GM21381 (cell line): ENCODE measurements at regions not wholly inside any gene's neighbourhood (a gene's known extent, or its start where the extent isn't known, plus 50 kb on each side); places are given as distances from the start of the nearest gene placed in this dataset.

Experiments used
- ATAC-seq: cut with Tn5 transposase; IDR thresholded peaks from one replicate; pipeline ENCODE4 v1.9.1; 2021; ENCODE audit warnings: mild to moderate bottlenecking, moderate library complexity; ENCODE audit not compliant: unreplicated experiment

DNA sequence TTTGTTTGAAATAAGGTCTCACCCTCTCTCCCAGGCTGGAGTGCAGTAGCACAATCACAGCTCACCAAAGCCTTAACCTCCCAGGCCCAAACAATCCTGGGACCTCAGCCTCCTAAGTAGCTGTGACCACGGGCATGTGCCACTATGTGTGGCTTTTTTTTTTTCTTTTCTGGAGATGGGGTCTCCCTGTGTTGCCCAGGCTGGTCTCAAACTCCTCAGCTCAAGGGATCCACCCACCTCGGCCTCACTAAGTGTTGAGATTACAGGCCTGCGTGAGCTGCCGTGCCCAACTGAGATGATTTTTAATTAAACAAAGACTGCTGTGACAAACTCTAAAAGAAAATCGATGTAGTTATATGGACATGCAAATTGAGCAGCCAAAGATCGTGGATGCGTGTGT lies 768.4 kb upstream of the ADGRL2 start:
- ATAC-seq: no peak

DNA sequence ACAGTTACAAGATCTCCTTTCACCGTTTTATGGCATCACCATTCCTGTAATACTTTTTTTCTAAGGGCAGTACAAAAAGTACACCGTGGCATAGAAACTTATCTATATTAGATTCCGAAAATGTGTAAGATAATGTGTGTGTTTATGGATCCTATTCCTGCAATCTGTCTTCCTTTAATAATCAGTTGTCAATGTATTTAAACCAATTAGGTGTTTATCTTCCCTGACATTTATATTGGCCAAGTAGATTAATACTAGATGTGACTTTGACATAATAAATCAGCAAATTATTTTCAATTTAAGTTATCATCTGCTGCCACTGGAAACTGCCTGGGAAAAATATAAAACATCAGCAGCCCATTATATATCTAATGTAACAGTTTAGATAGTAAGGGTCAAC lies 770.3 kb upstream of the ADGRL2 start:
- ATAC-seq: no peak

DNA sequence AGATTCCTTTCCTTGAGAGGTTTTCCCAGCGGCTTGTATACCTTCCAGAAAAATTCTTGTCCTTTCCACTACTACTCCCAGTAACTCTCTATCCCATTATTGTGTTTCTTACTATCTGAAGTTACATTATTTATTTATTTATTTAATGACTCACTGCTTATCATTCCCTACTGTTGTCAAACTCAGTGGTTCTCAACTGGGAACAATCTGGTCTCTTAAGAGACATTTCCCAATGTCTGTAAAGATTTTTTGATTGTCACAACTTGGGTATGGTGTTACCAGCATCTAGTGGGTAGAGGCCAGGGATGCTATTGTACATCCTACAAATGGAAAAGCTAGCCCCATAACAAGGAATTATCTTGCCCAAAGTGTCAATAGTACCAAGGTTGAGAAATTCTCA lies 771.5 kb upstream of the ADGRL2 start:
- ATAC-seq: no peak

DNA sequence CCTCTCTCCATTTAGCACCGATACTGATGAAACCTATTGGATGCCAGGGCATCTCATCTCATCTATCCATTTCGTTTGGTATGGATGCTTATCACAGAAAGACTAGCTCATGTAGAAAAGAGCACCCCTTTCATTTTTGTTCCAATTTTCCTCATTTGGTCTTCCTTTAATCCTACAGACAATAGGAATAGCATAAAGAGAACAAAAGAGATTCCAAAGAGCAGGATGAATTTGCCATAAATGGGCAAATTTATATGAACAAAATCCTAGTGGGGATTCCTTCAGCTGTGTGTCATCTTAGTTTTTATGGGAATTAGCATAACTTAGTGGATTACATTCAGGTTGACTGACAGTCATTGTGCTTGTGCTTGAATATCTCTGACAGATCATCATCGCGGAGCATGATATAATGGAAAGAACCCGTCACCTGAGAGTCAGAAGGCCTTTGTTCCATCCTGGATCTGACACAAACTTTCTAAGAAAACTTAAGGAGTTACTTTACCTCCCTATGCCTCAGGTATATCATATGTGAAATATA lies 777.5 kb upstream of the ADGRL2 start:
- ATAC-seq: no peak

DNA sequence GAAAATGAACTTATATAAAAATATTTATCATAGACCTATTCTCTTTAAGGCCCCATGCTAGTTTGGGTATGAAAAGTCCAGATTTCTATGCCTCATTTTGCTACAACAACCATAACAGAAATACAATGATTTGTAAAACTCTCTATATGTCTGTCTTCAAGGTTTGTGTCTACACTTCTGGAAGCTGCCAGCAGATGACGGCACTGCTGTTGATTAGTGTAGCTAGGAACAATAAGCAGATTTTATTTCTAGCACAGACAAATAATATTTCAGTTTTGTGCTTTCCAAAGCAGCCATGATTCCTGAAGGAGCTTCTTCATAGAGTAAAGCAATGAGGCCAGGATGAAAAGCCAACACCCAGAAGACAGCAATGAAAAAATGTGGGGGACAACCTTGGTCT lies 779.6 kb upstream of the ADGRL2 start:
- no peak for ATAC-seq

DNA sequence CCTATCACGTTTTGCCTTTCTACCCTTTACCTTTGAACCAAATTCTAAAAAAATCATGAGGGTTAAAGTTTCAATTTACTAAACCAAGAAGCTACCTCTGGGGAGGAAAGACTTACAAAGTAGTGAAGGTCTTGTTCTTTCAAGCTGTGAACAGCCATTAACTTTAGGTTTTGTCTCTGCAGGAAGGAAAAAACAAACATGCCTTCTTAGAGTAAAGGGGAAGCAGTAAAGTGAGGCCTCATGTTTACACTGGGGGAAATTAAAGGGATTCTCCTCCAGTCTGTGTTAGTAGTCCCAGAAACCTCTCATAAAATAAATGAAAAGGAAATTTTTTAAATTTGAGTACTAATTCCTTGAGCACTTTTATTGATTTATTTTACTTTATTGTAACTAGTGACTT lies 780.2 kb upstream of the ADGRL2 start:
- ATAC-seq: no peak

DNA sequence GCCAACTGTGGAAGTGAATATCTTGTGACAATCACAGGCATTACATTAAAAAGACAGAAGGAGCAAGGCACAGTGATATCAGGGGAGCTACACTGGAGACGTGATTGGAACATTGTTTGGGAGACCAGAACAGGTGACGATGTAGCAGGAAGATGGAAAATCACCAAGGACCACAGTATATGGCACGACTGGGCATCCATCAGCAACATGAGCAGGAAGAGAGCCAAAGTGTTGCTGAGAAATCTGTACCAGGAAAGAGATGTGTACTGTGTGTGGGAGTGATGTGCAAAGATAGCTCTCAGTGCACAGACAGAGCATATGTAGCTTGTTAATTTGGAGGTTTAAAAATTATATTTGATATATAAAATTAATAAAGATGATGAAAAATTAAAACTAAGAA lies 790.6 kb upstream of the ADGRL2 start:
- no peak for ATAC-seq

DNA sequence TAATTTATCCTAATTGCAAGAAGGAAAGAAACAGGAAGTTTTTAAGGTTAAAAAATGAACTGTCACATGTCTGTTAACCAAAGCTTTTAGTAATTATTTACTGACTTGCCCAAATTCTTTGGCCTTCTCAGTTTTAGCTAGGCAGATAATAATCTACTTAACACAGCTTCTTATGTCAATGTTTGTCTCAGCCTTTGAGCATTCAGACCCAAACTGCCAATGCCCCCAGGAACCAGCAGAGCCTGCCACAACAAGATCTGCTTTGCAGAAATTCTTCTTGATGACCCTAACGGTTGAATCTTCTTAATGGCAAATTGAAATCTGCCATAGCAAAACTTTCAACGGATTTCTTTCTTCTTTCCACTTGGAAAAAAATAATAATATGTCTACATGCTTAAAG lies 792.4 kb upstream of the ADGRL2 start:
- ATAC-seq: no peak

DNA sequence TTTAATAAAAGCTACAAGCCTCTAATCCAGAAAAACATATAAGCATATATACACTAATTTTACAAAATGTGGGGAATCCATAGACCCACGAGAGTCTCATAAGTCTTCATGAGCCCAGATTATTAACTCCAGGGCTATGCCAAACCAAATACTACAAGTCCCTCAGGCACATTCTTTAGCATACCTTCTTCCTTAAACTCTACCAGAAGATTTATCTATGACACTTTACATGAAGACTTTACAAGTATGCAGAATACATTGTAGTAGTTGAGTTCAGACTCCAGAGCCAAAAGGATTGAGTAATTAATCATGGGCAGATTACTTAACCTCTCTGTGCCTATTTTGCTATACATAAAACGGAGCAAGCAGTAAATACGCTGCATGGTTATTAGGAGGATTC lies 793.7 kb upstream of the ADGRL2 start:
- no peak for ATAC-seq

DNA sequence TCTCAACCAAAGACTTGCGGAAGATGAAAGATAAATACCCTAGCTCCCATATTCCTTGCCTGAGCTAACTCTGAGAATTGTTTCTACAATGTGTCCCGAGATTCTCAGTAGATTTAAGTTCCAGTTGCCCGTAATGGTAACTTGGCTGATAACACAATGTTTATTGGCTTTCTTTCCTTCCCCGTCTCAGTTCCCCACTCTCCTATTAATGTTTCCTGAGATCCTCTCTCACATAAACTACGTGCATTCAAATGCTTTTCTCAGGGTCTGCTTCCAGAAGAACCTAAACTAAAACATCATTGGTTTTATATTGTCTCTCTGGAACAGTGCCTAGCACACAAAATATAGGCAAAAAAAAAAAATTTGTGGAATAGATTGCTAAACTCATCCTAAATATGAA lies 794.2 kb upstream of the ADGRL2 start:
- no peak for ATAC-seq

DNA sequence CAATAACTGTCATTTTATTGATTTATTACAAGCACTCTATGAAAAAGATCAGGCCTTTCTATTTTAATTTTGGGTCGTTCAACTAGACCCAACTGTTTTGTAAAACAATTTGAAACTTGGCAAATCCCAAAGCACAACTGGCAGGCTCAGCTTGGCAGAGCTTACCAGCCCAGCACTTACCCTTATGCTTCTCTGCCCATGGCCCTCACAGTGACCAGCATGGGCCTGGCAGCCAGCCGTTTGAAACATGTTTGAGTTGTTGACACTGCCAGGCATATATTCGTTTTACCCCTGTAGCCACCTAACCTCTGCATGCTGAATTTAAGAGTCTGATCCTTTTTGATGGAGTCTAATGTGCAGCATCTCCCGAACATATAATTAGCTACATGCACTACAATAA lies 796.7 kb upstream of the ADGRL2 start:
- no peak for ATAC-seq

DNA sequence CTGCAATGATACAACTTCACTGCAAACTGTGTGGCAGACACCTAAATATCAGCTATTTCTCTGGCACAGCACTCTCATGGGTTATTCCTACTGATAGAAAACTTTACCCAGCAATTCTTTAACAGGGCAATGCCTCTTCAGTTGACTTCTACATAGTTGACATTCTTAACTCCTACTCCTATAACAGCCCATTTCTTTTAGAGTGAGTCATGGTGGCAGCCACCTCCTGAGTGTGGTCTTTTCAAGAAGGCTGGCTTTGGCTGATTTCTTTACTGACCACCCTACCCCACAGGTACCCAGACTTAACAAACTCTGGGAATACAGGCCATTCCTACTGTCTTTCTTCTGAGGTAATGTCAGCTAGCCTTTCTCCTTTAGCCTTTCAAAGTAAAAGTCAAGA lies 805.8 kb upstream of the ADGRL2 start:
- no peak for ATAC-seq

DNA sequence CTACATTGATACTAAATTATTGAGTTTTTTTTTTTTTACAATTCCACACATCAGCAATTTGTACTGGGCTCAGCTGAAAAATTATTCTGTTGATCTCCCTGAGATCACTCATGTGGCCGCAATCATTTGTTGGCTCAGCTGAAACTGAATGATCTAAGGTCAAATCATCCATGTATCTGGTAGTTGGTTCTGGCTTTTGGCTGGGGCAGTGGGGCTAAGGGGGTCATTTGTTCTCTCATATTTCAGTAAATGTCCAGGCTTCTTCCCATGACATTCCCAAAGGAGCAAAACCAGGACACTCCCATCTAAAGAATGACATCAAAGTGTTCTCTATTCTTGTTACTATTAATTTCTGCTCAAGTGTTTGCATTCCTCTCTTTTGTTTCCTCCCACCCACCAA lies 806.7 kb upstream of the ADGRL2 start:
- no peak for ATAC-seq

DNA sequence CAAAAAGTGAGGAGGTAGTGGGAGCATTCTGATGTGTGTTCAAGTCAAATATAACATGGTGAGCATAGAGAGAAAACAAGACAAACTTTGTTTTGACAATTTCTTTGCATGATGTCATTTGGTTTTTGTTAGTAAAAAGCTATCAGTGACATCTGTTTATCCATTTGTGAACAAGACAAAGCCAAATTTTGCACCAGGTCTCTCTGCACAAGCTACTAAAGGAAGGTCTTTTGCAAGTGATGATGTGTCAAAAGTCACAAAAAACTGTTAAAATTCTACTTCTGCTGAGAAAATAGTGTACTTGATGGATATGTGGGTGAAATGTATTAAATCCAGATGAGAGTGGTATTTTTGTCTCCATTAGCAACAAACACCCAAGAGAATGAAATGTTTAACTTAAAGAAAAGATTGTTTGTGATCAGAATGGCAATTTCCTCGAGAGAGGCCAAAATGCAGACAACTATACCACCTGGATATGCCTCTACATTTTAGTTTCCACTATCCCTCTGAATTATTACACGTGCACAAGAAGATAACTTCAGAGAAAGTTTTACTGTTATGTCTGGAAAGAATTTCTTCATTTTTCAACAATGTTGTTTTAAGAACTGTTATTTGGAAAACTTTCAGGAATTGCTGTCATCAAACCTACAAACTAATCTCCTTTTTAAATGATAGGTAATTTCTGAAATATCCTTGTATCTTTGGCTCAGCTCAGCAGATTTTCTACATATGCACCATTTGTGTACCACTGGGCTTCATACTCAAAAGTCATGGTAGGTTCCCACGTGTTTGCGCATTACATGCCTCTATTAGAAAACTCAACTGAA lies 807.4 kb upstream of the ADGRL2 start:
- ATAC-seq: no peak

DNA sequence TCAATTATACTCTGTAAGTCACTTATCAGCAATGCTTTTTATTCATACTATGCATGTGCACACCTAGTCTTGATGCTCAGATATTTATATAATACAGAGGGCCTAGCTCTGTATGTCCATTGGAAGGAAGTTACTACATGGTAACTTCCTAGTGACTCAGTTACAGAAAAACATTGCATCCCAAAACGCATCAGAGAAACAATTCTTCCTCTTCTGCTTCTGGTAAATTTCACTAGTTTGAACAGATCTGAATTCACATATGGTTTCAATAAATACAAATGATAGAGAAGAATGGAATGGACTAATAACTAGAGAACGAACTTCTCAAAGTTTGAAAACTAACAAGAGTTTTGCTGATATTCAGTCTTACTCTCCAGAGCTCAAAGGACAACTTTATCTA lies 811.3 kb upstream of the ADGRL2 start:
- no peak for ATAC-seq

DNA sequence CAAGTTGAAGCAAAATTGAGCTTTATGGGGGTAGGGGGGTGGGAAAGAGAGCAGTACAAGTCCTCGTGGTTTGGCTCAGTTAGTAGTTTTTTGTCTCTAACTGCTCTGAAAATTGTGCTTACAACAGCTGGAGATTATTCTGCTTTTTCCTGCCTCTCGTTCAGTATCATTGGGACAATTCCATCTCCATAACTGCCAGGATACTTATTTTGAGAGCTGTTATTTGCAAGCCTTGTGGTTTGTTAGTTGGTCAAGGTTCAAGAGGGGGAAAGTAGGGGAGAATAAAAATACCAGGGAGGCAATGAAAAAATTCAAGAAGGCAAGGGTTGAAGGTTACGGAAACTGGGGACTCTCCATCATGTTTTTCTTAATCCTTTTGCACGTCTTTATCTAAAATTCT lies 811.8 kb upstream of the ADGRL2 start:
- ATAC-seq: no peak

DNA sequence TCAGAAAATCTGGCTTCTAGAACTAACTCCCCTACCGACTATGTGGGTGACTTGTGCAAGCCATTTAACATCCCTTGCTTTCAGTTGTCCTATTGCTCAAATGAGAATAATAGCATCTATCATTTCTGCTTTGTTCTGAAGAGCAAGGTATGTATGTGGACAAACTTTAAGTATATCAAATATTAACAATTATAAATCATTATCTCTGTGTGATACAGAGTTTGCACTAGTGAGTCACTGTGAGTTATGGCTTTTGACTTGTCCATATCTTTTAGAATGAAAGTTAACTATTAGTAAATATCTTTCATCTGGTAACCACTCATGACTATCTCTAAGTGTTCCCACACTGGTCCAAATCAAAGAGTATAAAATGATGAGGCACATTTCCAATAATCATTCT lies 812.9 kb upstream of the ADGRL2 start:
- ATAC-seq: no peak

DNA sequence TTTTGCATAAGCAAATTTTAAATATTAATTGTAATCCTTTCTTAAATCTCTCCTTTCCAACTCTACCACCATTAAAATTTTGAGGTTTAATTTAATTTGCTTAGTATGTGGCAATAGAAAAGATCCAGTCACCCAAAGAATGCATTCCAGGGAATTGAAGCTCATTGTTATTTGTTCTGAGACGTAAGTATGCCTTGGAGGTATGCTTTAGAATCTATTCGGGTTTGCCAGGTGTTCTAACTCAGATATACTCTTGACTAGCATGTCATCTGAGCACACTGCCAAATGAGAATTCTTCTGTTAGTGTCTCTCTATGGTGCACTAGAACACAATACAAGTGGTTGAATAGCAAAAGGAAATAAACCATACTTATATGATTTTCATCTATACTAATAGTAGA lies 813.6 kb upstream of the ADGRL2 start:
- ATAC-seq: no peak

DNA sequence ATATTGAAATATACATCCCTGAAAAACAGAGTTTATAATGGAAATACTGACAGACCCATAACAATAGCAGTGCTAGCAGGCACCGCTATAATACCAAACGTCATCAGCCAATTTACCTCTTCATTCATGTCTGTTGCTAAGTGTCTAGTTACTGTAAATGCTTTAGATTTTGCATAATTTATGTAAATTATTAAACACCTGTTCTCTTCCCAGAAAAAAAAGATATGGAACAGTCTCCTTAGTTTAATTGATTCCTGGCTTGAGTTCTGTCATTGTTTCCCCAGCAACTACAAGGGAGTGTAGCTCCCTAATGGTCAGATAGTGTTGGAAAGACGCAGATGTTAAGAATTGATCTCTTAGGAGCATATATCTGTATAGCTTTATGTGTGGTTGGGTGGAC lies 817.9 kb upstream of the ADGRL2 start:
- ATAC-seq: no peak

DNA sequence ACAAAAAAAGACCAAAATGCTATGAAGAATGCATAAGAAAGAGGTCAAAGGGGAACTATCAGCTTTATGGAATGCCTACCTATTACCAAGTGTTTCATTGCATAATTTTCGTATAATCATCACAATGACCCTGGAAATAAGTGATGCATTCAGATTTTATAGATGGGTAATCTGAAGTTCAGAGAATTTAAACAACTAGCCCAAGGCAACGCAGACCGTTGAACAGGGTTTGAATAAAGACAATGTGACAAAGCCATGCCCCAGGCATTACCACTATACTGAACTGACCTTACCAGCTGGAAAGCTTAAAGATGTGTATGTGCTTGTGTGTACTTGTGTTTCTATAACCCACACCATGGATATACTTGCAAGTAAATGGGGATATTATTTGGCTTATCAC lies 827.6 kb upstream of the ADGRL2 start:
- ATAC-seq: no peak

DNA sequence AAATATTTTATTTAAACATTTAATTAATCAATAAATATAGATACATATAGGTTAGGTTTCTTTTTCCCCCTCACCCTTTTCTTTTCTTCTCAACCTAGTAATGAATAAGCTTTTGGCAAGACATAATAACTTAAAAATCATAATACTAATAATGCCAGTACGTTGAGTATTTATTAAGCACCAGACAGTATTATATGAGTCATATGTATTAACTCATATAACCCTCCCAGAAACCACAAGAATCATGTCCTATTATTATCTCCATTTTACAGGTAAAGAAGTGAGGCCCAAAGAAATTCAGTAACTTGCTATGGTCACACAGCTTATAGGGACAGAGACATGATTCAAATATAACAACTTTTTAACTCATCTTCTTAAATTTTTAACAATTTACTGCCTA lies 834.5 kb upstream of the ADGRL2 start:
- no peak for ATAC-seq

DNA sequence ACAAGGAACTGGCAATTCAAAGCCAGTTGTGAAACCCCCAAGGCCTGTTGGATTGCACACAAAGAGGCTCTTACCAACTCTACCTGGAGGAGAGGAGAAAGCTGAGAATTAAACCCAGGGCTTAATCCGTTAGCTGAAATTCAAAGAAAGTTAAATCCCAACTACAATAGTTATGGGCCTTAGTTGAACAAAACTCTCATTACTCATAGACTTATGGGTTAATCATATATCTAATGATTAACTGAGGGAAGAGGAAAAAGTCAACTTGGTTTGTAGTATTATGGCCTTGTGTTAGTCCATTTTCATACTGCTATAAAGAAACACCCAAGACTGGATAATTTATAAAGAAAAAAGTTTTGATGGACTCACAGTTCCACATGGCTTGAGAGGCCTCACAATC lies 838.2 kb upstream of the ADGRL2 start:
- no peak for ATAC-seq
